Fibroblast of mammary gland (primary cell): ENCODE measurements at regions not wholly inside any gene's neighbourhood (a gene's known extent, or its start where the extent isn't known, plus 50 kb on each side); places are given as distances from the start of the nearest gene placed in this dataset.

Experiments
- DNase-seq: peaks from one replicate; pipeline ENCODE4 v3.0.0-alpha.2; 2010; ENCODE audit warnings: low read depth
- H3K4me3 ChIP-seq: 2 replicates; pipeline ENCODE4 v1.5.1; 2011; ENCODE audit warnings: low read depth, mild to moderate bottlenecking, low read length, moderate library complexity; ENCODE audit not compliant: control insufficient read depth
- CTCF ChIP-seq: conservative IDR thresholded peaks from 2 replicates; pipeline ENCODE4 v1.5.1; 2011; ENCODE audit warnings: low read depth, low read length, inconsistent platforms; ENCODE audit not compliant: control insufficient read depth, insufficient read depth

DNA sequence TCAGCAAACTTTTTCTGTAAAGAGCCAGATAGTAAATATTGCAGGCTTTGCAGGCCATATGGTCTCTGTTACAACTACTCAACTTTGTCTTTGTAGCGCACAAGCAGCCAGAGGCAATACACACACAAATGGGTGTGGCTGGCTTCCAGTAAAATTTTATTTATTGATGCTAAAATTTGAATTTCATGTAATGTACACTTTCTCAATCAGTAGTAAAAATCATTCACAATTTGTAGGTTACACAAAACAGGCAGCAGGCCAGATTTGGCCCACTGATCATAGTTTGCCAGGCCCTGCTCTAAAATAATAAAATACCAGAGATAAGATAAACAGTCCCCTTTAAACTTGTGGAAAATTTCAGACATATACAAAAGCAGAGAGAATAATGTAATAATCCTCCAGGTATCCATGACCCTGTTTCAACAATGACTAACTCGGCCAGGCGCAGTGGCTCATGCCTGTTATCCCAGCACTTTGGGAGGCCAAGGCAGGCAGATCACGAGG lies 330.3 kb downstream of the SHQ1 start:
- no peak for DNase-seq

DNA sequence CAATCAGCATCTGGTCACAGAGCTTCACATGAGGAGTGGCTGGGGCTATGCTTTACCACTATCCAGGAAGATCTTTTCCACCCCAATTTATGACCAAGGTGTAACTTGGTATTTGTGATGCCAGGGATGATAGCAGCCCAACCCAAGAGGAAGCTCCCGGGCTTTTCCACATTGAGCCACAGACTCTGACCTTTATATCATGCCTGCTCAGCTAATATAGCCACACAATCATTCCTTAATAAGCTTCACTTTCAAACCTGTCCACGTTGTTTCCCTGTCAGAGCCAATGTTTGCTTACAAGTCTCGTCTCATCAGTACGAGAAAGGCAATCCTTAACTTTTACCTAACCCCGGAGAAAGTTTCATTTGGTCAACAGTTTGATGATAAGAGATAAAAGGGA lies 330.9 kb downstream of the SHQ1 start:
- H3K4me3 ChIP-seq, result no peak overlapping the region
- TF ChIP-seq CTCF, result no peak
- no peak for DNase-seq

More for the DNA sequence above, 330.3 kb downstream of the SHQ1 start:
- TF ChIP-seq CTCF, result no peak
- H3K4me3 ChIP-seq, result no peak overlapping the region

- H3K4me3 ChIP-seq, result no peak overlapping the region
Observed at GRCh38 chr3:72516361-72516760, 331.9 kb downstream of the SHQ1 start.

DNA sequence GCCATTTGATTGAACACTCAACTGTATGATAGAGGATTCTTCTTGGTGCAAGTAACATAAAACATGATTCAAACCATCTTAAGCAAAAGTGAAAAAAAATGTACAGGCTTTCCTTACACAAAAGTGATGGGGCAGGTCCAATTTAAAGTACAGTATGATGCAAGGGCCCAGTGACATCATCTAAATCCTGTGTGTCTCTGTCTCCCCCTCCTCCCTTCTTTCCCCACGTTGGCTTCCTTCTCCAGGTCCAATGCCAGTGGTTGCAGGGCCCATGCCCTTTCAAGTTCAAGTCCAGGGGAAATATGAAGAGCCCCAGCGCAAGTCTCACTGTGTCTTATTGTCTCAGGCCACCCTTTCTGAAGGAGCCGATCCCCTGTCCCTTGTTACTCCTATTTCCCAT lies 332.3 kb downstream of the SHQ1 start:
- DNase-seq, result peak; percentile 16
- no peak for TF ChIP-seq CTCF
- no peak overlapping the region for H3K4me3 ChIP-seq

More at GRCh38 chr3:72516361-72516760, 331.9 kb downstream of the SHQ1 start:
- TF ChIP-seq CTCF, result no peak
- no peak for DNase-seq

DNA sequence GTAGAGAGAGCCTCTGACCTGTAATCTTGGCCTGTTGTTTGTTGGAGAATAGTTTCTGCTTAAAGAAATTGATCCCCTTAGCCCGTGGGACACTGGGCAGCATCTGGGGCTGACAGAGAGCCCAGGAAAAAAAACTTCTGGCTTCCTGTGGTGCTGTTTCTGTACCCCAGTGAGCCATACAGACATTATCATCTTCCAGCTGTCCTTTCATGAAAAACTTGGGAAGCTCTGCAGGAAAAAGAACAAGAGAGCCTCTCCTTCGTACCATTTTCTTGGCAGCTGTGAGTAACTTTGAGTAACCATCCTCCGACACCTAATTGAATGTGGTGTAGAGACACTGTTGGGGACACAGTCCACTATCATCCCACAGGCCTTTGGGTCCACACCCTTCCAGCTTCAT lies 333.0 kb downstream of the SHQ1 start:
- DNase-seq, result no peak
- TF ChIP-seq CTCF, result no peak
- no peak overlapping the region for H3K4me3 ChIP-seq

GRCh38 chr3:72510247-72510646 lies 338.0 kb downstream of the SHQ1 start:
- no peak for DNase-seq
- TF ChIP-seq CTCF, result no peak
- no peak overlapping the region for H3K4me3 ChIP-seq
